ENCODE measurements at regions not wholly inside any gene's neighbourhood (a gene's known extent, or its start where the extent isn't known, plus 50 kb on each side); places are given as distances from the start of the nearest gene placed in this dataset.

- no peak for TF ChIP-seq CTCF (conservative IDR thresholded peaks at IDR 0.05)
- no peak for TF ChIP-seq EZH2 (IDR thresholded peaks at IDR 0.05; ENCODE audit: low read depth)
These were observed 72.5 kb upstream of the NYAP2 start for GRCh38 chr2:225326969-225327368.
